ENCODE measurements at regions not wholly inside any gene's neighbourhood (a gene's known extent, or its start where the extent isn't known, plus 50 kb on each side); places are given as distances from the start of the nearest gene placed in this dataset.

- H3K9me3 ChIP-seq (replicated peaks; ENCODE audit: low read length): no peaks in the 10 kb centered on the region
- no peak overlapping the region for H3K4me3 ChIP-seq (ENCODE audit: low read length)
- H3K9ac ChIP-seq (ENCODE audit: low read depth, low read length): no peak overlapping the region
- H3K36me3 ChIP-seq (ENCODE audit: insufficient read depth, low read length): no peaks in the 10 kb centered on the region
- no peaks in the 10 kb centered on the region for H3K4me1 ChIP-seq (ENCODE audit: control insufficient read depth, insufficient read depth, low read length)
- no peak overlapping the region for H3K4me2 ChIP-seq (ENCODE audit: low read length)
- peaks cover 3% of the 10 kb centered on the region for H3K27me3 ChIP-seq (ENCODE audit: control insufficient read depth, insufficient read depth, low read length)
Observed at GRCh38 chr2:88852753-88853402, 161.4 kb downstream of the RPIA start.

- Histone ChIP-seq H3K36me3 (ENCODE audit: insufficient read depth, low read length) (no peaks in the 10 kb centered on the region), H3K9me3 (replicated peaks; ENCODE audit: low read length) (no peaks in the 10 kb centered on the region), H3K4me2 (ENCODE audit: low read length) (no peak overlapping the region), H3K27me3 (ENCODE audit: control insufficient read depth, insufficient read depth, low read length) (peaks cover 3% of the 10 kb centered on the region), H3K4me3 (ENCODE audit: low read length) (no peak overlapping the region), H3K9ac (ENCODE audit: low read depth, low read length) (no peak overlapping the region), H3K4me1 (ENCODE audit: control insufficient read depth, insufficient read depth, low read length) (no peaks in the 10 kb centered on the region)
Observed at GRCh38 chr2:88853403-88853790, 161.9 kb downstream of the RPIA start.

DNA sequence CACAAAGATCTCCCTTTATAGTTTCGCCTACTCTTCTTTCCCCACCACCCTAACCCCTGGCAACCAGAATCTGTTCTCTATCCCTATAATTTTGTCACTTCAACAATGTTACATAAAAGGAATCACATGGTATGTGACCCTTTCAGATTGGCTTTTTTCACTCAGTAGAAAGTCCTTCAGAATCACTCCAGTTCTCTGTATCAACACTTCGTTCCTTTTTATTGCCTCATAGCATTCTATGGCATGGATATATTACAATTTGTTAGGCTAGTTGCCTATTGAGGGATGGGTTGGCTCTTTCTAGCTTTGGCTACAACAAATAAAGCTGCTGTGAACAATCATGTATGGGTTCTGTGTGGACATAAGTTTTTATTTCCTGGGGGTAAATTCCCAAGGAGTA is 163.1 kb downstream of the RPIA start:
- no peak overlapping the region for H3K4me3 ChIP-seq (ENCODE audit: low read length)
- no peaks in the 10 kb centered on the region for H3K9me3 ChIP-seq (replicated peaks; ENCODE audit: low read length)
- H3K4me2 ChIP-seq (ENCODE audit: low read length): no peak overlapping the region
- H3K9ac ChIP-seq (ENCODE audit: low read depth, low read length): no peak overlapping the region
- peaks cover 3% of the 10 kb centered on the region for H3K27me3 ChIP-seq (ENCODE audit: control insufficient read depth, insufficient read depth, low read length)
- no peaks in the 10 kb centered on the region for H3K36me3 ChIP-seq (ENCODE audit: insufficient read depth, low read length)
- no peaks in the 10 kb centered on the region for H3K4me1 ChIP-seq (ENCODE audit: control insufficient read depth, insufficient read depth, low read length)

DNA sequence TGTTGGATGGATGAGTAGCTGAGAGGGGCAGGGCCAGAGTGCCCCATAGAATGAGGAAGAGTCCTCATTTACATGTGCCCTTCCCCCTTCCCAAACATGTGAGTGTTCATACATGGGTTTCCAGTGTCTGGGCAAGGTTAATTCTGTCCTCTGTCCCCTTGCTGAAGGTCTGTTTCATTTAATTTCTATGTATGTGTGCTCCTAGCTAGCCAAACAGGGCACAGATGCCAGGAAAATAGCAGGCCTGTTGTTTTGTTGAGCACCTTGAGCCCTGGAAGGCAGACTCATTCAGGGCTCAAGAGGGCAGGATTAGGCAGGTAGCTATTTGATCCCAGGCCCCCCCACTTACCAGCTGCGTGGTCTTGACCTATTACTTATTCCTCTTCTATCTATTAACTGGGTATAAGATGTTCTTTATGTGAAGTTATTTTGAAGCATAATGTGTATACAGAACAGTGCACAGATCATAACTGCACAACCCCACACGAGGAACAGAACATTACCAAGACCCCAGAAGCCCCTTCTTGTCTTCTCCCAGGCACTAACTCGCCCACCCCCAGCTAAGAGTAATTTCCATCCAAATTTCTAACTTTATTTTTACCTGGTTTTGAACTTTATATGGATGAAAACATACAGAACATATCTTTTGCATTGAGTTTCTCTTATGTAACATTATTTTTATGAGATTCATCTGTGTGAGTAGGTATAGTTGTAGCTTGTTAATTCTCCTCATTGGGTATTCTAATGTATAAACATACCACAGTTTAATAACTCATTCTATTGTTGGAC is 164.3 kb downstream of the RPIA start:
- Histone ChIP-seq H3K4me2 (ENCODE audit: low read length) (no peak overlapping the region), H3K9me3 (replicated peaks; ENCODE audit: low read length) (no peaks in the 10 kb centered on the region), H3K4me3 (ENCODE audit: low read length) (no peak overlapping the region), H3K36me3 (ENCODE audit: insufficient read depth, low read length) (no peaks in the 10 kb centered on the region), H3K9ac (ENCODE audit: low read depth, low read length) (no peak overlapping the region), H3K4me1 (ENCODE audit: control insufficient read depth, insufficient read depth, low read length) (no peaks in the 10 kb centered on the region), H3K27me3 (ENCODE audit: control insufficient read depth, insufficient read depth, low read length) (peaks cover 3% of the 10 kb centered on the region)

DNA sequence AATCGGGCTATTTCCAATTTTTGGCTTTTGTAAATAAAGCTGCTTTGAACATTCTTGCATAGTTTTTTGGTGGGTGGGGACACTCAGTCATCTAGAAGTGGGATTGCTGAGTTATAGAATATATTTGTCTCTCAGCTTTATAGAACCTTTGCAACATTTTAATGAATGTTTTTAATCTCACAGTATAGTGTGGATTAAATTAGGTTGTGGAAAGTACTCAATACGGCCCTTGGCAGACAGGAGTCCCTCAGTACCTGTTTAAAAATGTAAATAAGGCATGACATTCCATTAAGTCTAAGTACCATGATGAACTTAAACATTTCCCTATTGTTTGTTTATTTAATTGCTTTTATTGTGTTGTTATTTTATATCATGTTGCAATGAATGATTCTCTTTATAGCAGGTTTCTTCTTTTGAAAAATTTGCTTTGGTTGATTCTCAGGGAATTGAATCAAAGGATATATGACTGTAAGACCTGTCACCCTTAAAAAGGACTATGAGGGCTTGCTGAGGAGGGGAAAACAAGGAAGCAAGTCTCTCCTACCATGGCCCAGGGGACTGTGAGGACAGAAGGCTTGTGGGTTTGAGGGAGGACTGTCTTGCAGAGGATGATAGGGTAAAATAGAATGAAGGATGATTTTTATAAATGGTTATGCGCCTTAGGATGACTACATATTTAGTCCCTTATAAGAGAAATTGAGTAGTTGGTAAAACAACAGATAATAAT is 165.1 kb downstream of the RPIA start:
- no peak overlapping the region for H3K4me3 ChIP-seq (ENCODE audit: low read length)
- no peaks in the 10 kb centered on the region for H3K36me3 ChIP-seq (ENCODE audit: insufficient read depth, low read length)
- H3K9ac ChIP-seq (ENCODE audit: low read depth, low read length): no peak overlapping the region

GRCh38 chr2:88857274-88857741 is 165.8 kb downstream of the RPIA start:
- no peak overlapping the region for H3K4me3 ChIP-seq (ENCODE audit: low read length)
- H3K36me3 ChIP-seq (ENCODE audit: insufficient read depth, low read length): no peaks in the 10 kb centered on the region
- no peak overlapping the region for H3K4me2 ChIP-seq (ENCODE audit: low read length)
- no peaks in the 10 kb centered on the region for H3K9me3 ChIP-seq (replicated peaks; ENCODE audit: low read length)
- no peak overlapping the region for H3K9ac ChIP-seq (ENCODE audit: low read depth, low read length)
- no peaks in the 10 kb centered on the region for H3K4me1 ChIP-seq (ENCODE audit: control insufficient read depth, insufficient read depth, low read length)
- H3K27me3 ChIP-seq (ENCODE audit: control insufficient read depth, insufficient read depth, low read length): peaks cover 5% of the 10 kb centered on the region

More for the DNA sequence above, 165.1 kb downstream of the RPIA start:
- H3K4me2 ChIP-seq (ENCODE audit: low read length): no peak overlapping the region
- H3K4me1 ChIP-seq (ENCODE audit: control insufficient read depth, insufficient read depth, low read length): no peaks in the 10 kb centered on the region
- H3K27me3 ChIP-seq (ENCODE audit: control insufficient read depth, insufficient read depth, low read length): peaks cover 3% of the 10 kb centered on the region
- H3K9me3 ChIP-seq (replicated peaks; ENCODE audit: low read length): no peaks in the 10 kb centered on the region

- peaks cover 5% of the 10 kb centered on the region for H3K27me3 ChIP-seq (ENCODE audit: control insufficient read depth, insufficient read depth, low read length)
- no peak overlapping the region for H3K9ac ChIP-seq (ENCODE audit: low read depth, low read length)
Observed at GRCh38 chr2:88857951-88858411, 166.5 kb downstream of the RPIA start.

GRCh38 chr2:88859461-88859860 is 168.0 kb downstream of the RPIA start:
- peaks cover 5% of the 10 kb centered on the region for H3K27me3 ChIP-seq (ENCODE audit: control insufficient read depth, insufficient read depth, low read length)
- no peak overlapping the region for H3K9ac ChIP-seq (ENCODE audit: low read depth, low read length)
- no peak overlapping the region for H3K4me3 ChIP-seq (ENCODE audit: low read length)
- H3K4me1 ChIP-seq (ENCODE audit: control insufficient read depth, insufficient read depth, low read length): no peaks in the 10 kb centered on the region
- H3K36me3 ChIP-seq (ENCODE audit: insufficient read depth, low read length): no peaks in the 10 kb centered on the region
- no peaks in the 10 kb centered on the region for H3K9me3 ChIP-seq (replicated peaks; ENCODE audit: low read length)
- no peak overlapping the region for H3K4me2 ChIP-seq (ENCODE audit: low read length)

More at GRCh38 chr2:88857951-88858411, 166.5 kb downstream of the RPIA start:
- no peaks in the 10 kb centered on the region for H3K4me1 ChIP-seq (ENCODE audit: control insufficient read depth, insufficient read depth, low read length)
- H3K4me2 ChIP-seq (ENCODE audit: low read length): no peak overlapping the region
- H3K36me3 ChIP-seq (ENCODE audit: insufficient read depth, low read length): no peaks in the 10 kb centered on the region
- no peak overlapping the region for H3K4me3 ChIP-seq (ENCODE audit: low read length)
- no peaks in the 10 kb centered on the region for H3K9me3 ChIP-seq (replicated peaks; ENCODE audit: low read length)

GRCh38 chr2:88860421-88861075 is 169.1 kb downstream of the RPIA start:
- H3K4me1 ChIP-seq (ENCODE audit: control insufficient read depth, insufficient read depth, low read length): no peaks in the 10 kb centered on the region
- H3K9ac ChIP-seq (ENCODE audit: low read depth, low read length): no peak overlapping the region
- H3K36me3 ChIP-seq (ENCODE audit: insufficient read depth, low read length): no peaks in the 10 kb centered on the region
- H3K27me3 ChIP-seq (ENCODE audit: control insufficient read depth, insufficient read depth, low read length): peaks cover 7% of the 10 kb centered on the region
- H3K9me3 ChIP-seq (replicated peaks; ENCODE audit: low read length): no peaks in the 10 kb centered on the region
- no peak overlapping the region for H3K4me2 ChIP-seq (ENCODE audit: low read length)
- no peak overlapping the region for H3K4me3 ChIP-seq (ENCODE audit: low read length)

DNA sequence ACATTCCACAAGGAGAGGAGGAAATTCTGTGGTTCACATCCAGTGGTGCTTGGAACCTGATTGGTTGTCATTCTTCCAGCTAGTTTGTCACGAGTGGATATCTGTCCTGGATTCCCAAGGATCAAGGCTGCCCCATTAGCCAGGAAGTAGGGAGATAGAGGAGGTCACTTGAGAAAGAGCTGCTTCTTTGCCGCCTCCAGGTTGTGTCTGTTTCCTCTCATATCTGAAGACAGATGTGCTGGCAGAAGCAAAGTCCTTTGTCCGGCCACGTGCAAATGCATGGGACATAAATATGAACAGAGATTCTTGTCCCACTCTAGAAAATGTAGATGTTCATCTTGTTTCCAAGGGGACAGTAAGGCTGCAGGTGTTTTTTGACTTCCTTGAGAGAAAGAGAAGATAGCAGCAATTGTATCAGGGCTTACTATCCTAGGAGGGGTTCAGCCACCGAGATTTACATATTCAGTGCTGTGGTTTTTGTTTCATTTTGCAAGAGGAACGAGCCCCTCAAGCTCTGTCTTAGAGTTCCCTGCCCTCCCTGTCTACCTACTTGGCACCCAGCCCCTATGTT is 174.4 kb downstream of the RPIA start:
- no peaks in the 10 kb centered on the region for H3K9me3 ChIP-seq (replicated peaks; ENCODE audit: low read length)
- peaks cover 7% of the 10 kb centered on the region for H3K27me3 ChIP-seq (ENCODE audit: control insufficient read depth, insufficient read depth, low read length)
- no peaks in the 10 kb centered on the region for H3K36me3 ChIP-seq (ENCODE audit: insufficient read depth, low read length)
- H3K4me2 ChIP-seq (ENCODE audit: low read length): no peak overlapping the region
- no peak overlapping the region for H3K4me3 ChIP-seq (ENCODE audit: low read length)
- no peak overlapping the region for H3K9ac ChIP-seq (ENCODE audit: low read depth, low read length)
- H3K4me1 ChIP-seq (ENCODE audit: control insufficient read depth, insufficient read depth, low read length): no peaks in the 10 kb centered on the region

DNA sequence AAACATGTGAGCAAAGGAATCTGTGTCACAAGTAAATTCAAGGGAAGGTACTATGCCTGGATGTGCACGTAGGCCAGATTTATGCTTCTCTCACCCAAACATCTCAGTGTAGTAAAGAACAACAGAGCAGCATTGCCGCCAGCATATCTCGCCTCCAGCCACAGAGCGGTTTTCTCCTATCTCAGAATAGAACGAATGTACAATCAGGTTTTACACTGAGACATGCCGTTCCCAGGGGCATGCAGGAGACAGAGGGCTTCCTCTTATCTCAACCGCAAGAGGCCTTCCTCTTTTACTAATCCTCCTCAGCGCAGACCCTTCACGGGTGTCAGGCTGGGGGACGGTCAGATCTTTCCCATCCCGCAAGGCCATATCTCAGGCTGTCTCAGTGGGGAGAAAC is 175.3 kb downstream of the RPIA start:
- H3K27me3 ChIP-seq (ENCODE audit: control insufficient read depth, insufficient read depth, low read length): peaks cover 10% of the 10 kb centered on the region
- H3K4me2 ChIP-seq (ENCODE audit: low read length): no peak overlapping the region
- no peaks in the 10 kb centered on the region for H3K9me3 ChIP-seq (replicated peaks; ENCODE audit: low read length)
- H3K4me3 ChIP-seq (ENCODE audit: low read length): no peak overlapping the region
- H3K36me3 ChIP-seq (ENCODE audit: insufficient read depth, low read length): no peaks in the 10 kb centered on the region
- no peaks in the 10 kb centered on the region for H3K4me1 ChIP-seq (ENCODE audit: control insufficient read depth, insufficient read depth, low read length)
- no peak overlapping the region for H3K9ac ChIP-seq (ENCODE audit: low read depth, low read length)

All from skeletal muscle satellite cell (primary cell).